ENCODE measurements at regions not wholly inside any gene's neighbourhood (a gene's known extent, or its start where the extent isn't known, plus 50 kb on each side); places are given as distances from the start of the nearest gene placed in this dataset.

DNA sequence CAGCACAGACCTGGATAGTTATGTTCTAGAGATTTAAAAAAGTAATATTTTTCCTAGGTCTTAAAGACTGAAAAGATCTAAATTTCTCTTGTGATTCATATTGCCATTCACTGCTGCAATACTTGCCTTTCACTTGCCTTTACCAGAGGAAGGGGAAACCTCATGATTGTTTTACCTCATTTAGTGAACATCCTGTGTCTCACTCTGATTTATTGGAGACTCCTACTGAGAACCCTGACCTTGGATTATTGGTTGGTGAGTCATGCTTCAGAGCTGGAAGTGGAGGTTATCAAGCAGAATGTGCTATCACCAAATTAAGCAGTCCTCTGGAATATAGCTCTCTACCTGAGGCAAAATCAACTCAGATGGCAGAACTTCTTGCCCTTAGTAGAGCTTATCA lies 500.5 kb downstream of the TSN start:
- ChIA-PET POLR2A (no interaction called here), CTCF (no interaction called here)
- no peaks in the 10 kb centered on the region for H3K4me1 Mint-ChIP-seq (ENCODE audit: low read depth, unreplicated experiment)

GRCh38 chr2:122261911-122262310 lies 506.5 kb downstream of the TSN start:
- Histone ChIP-seq H3K27me3 (replicated peaks; ENCODE audit: control insufficient read depth, insufficient read depth, low read length) (no peaks in the 10 kb centered on the region), H3K4me3 (ENCODE audit: low read depth, low read length) (no peak overlapping the region), H3K4me1 (no peaks in the 10 kb centered on the region), H3K9me3 (no peaks in the 10 kb centered on the region), H3K36me3 (ENCODE audit: control insufficient read depth, insufficient read depth, low read length) (no peaks in the 10 kb centered on the region)
- CTCF ChIA-PET: no interaction called here
- Mint-ChIP-seq H3K27me3 (ENCODE audit: insufficient read depth, unreplicated experiment) (peaks cover 6% of the 10 kb centered on the region), H3K27ac (ENCODE audit: unreplicated experiment) (no peak overlapping the region), H3K4me3 (ENCODE audit: unreplicated experiment) (no peak overlapping the region), H3K9me3 (ENCODE audit: unreplicated experiment) (no peaks in the 10 kb centered on the region), H3K4me1 (ENCODE audit: low read depth, unreplicated experiment) (no peaks in the 10 kb centered on the region), H3K36me3 (ENCODE audit: insufficient read depth, unreplicated experiment) (no peaks in the 10 kb centered on the region)
- no TSS peak for BruUV-seq (replicated peaks)
- DNase-seq: no peak
- intact Hi-C loops (cut with micrococcal nuclease; ENCODE audit: unreplicated experiment): loop anchor here (5.0 kb wide), 1 partner anchor 285 kb away; no protein-coding TSS in a partner anchor
- TF ChIP-seq, protein P1, sequence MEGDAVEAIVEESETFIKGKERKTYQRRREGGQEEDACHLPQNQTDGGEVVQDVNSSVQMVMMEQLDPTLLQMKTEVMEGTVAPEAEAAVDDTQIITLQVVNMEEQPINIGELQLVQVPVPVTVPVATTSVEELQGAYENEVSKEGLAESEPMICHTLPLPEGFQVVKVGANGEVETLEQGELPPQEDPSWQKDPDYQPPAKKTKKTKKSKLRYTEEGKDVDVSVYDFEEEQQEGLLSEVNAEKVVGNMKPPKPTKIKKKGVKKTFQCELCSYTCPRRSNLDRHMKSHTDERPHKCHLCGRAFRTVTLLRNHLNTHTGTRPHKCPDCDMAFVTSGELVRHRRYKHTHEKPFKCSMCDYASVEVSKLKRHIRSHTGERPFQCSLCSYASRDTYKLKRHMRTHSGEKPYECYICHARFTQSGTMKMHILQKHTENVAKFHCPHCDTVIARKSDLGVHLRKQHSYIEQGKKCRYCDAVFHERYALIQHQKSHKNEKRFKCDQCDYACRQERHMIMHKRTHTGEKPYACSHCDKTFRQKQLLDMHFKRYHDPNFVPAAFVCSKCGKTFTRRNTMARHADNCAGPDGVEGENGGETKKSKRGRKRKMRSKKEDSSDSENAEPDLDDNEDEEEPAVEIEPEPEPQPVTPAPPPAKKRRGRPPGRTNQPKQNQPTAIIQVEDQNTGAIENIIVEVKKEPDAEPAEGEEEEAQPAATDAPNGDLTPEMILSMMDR (IDR thresholded peaks at IDR 0.05; ENCODE audit: insufficient read depth in 1 of 2, low read depth in 1 of 2, low read length in 1 of 2, severe bottlenecking in 1 of 2, unreplicated experiment in 1 of 2): no peak
- POLR2A ChIA-PET: no interaction called here

More for the DNA sequence above, 500.5 kb downstream of the TSN start:
- H3K36me3 ChIP-seq (ENCODE audit: control insufficient read depth, insufficient read depth, low read length): no peaks in the 10 kb centered on the region
- Mint-ChIP-seq H3K27me3 (ENCODE audit: insufficient read depth, unreplicated experiment) (peaks cover 3% of the 10 kb centered on the region), H3K27ac (ENCODE audit: unreplicated experiment) (no peak overlapping the region), H3K36me3 (ENCODE audit: insufficient read depth, unreplicated experiment) (no peaks in the 10 kb centered on the region), H3K4me3 (ENCODE audit: unreplicated experiment) (no peak overlapping the region), H3K9me3 (ENCODE audit: unreplicated experiment) (no peaks in the 10 kb centered on the region)
- no peak for DNase-seq
- TF ChIP-seq, protein P1 (IDR thresholded peaks at IDR 0.05; ENCODE audit: insufficient read depth in 1 of 2, low read depth in 1 of 2, low read length in 1 of 2, severe bottlenecking in 1 of 2, unreplicated experiment in 1 of 2): no peak
- H3K4me3 ChIP-seq (ENCODE audit: low read depth, low read length): no peak overlapping the region
- BruUV-seq (replicated peaks): no TSS peak
- H3K9me3 ChIP-seq: no peaks in the 10 kb centered on the region
- intact Hi-C loops (cut with micrococcal nuclease; ENCODE audit: unreplicated experiment): no loop called here
- H3K4me1 ChIP-seq: no peaks in the 10 kb centered on the region
- H3K27me3 ChIP-seq (replicated peaks; ENCODE audit: control insufficient read depth, insufficient read depth, low read length): no peaks in the 10 kb centered on the region

DNA sequence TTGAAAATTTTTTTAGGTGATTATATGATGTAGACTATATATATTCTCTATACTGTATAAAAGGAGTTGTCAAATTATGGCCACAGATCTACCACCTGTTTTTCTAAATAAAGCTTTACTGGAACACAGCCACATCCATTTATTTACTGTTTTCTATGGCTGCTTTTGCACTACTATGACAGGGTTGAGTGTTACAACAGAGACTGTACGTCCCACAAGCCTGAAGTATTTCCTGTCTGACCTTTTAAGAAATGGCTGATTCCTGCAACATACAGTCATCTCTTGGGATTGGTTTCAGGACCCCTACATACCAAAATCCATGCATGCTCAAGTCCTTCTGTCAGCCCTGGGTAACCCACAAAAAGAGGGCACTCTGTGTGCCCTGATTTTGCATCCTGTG lies 508.3 kb downstream of the TSN start:
- Histone ChIP-seq H3K36me3 (ENCODE audit: control insufficient read depth, insufficient read depth, low read length) (no peaks in the 10 kb centered on the region), H3K27me3 (replicated peaks; ENCODE audit: control insufficient read depth, insufficient read depth, low read length) (no peaks in the 10 kb centered on the region), H3K4me1 (no peaks in the 10 kb centered on the region), H3K4me3 (ENCODE audit: low read depth, low read length) (no peak overlapping the region), H3K9me3 (no peaks in the 10 kb centered on the region)
- no peaks in the 10 kb centered on the region for H3K4me1 Mint-ChIP-seq (ENCODE audit: low read depth, unreplicated experiment)
- H3K27me3 Mint-ChIP-seq (ENCODE audit: insufficient read depth, unreplicated experiment): peaks cover 9% of the 10 kb centered on the region
- DNase-seq: no peak
- no peaks in the 10 kb centered on the region for H3K9me3 Mint-ChIP-seq (ENCODE audit: unreplicated experiment)
- TF ChIP-seq, protein P1 (IDR thresholded peaks at IDR 0.05; ENCODE audit: insufficient read depth in 1 of 2, low read depth in 1 of 2, low read length in 1 of 2, severe bottlenecking in 1 of 2, unreplicated experiment in 1 of 2): no peak
- ChIA-PET CTCF (no interaction called here), POLR2A (no interaction called here)
- intact Hi-C loops (cut with micrococcal nuclease; ENCODE audit: unreplicated experiment): loop anchor here (5.0 kb wide), 1 partner anchor 286 kb away; no protein-coding TSS in a partner anchor
- no peak overlapping the region for H3K4me3 Mint-ChIP-seq (ENCODE audit: unreplicated experiment)
- H3K27ac Mint-ChIP-seq (ENCODE audit: unreplicated experiment): no peak overlapping the region
- BruUV-seq (replicated peaks): no TSS peak
- H3K36me3 Mint-ChIP-seq (ENCODE audit: insufficient read depth, unreplicated experiment): no peaks in the 10 kb centered on the region
